WI38 (cell line): ENCODE measurements at regions not wholly inside any gene's neighbourhood (a gene's known extent, or its start where the extent isn't known, plus 50 kb on each side); places are given as distances from the start of the nearest gene placed in this dataset.

ENCODE experiments used
- H3K4me3 ChIP-seq: 2 replicates; pipeline ENCODE4 v1.5.1; 2011; ENCODE audit warnings: low read depth, mild to moderate bottlenecking, control low read depth, low read length
- CTCF ChIP-seq: IDR thresholded peaks from 2 replicates; pipeline ENCODE4 v1.5.1; 2012; ENCODE audit warnings: low read depth, mild to moderate bottlenecking, control low read depth, low read length

- no peak overlapping the region for H3K4me3 ChIP-seq
- TF ChIP-seq CTCF, result no peak
Observed at GRCh38 chr2:67485431-67485830, 88.3 kb downstream of the ETAA1 start.

- TF ChIP-seq CTCF, result no peak
- no peak overlapping the region for H3K4me3 ChIP-seq
Observed at GRCh38 chr2:67486041-67486796, 89.1 kb downstream of the ETAA1 start.

- no peak for TF ChIP-seq CTCF
- no peak overlapping the region for H3K4me3 ChIP-seq
Observed at GRCh38 chr2:67487993-67488392, 90.9 kb downstream of the ETAA1 start.

GRCh38 chr2:67489396-67489795, 92.3 kb downstream of the ETAA1 start:
- H3K4me3 ChIP-seq, result no peak overlapping the region
- TF ChIP-seq CTCF, result no peak

- H3K4me3 ChIP-seq, result no peak overlapping the region
- no peak for TF ChIP-seq CTCF
Observed at GRCh38 chr2:67498931-67499330, 101.8 kb downstream of the ETAA1 start.

- no peak overlapping the region for H3K4me3 ChIP-seq
Observed at GRCh38 chr2:67499989-67500388, 102.9 kb downstream of the ETAA1 start.

More at GRCh38 chr2:67499989-67500388, 102.9 kb downstream of the ETAA1 start:
- TF ChIP-seq CTCF, result no peak
